Endothelial cell of umbilical vein (primary cell): ENCODE measurements at regions not wholly inside any gene's neighbourhood (a gene's known extent, or its start where the extent isn't known, plus 50 kb on each side); places are given as distances from the start of the nearest gene placed in this dataset.

ENCODE experiments used
- BruUV-seq: library from RNA; stranded (reverse); fragments of 400-500 nt; replicated peaks from 2 replicates; lab custom pipeline; 2021; lab: Mats Ljungman, UMichigan
- CTCF ChIA-PET: fragments of 300-600, 350-600 bp; sonication (Branson Sonifier 250); formaldehyde crosslinking; loops from one replicate; lab custom pipeline; 2021; ENCODE audit warnings: antibody characterized with exemption, inconsistent platforms; lab: Charles Lee
- POLR2A ChIA-PET: fragments of 300-600, 350-600 bp; sonication (Branson Sonifier 250); formaldehyde crosslinking; loops from one replicate; lab custom pipeline; 2021; ENCODE audit warnings: antibody characterized with exemption, inconsistent platforms; lab: Charles Lee
- DNase-seq: peaks from one replicate; pipeline ENCODE4 v3.0.0-alpha.2; 2011; ENCODE audit warnings: low read depth, low spot score
- FAIRE-seq: peaks from 2 replicates; lab custom pipeline; 2011; peaks lifted over from hg19 to GRCh38; lab: Jason Lieb, UNC
- H2AFZ ChIP-seq: 2 replicates; pipeline ENCODE4 v1.6.0; 2012; ENCODE audit warnings: low read depth, low read length, control low read depth, inconsistent platforms
- H3K27ac ChIP-seq: 2 replicates; pipeline ENCODE4 v1.5.1; 2011; ENCODE audit warnings: low read depth, mild to moderate bottlenecking, control low read depth, low read length, moderate library complexity; ENCODE audit not compliant: insufficient read depth
- H3K27me3 ChIP-seq, 2 experiments: 2 replicates each; pipeline versions ENCODE4 v1.6.0 to v1.6.1; 2011; ENCODE audit warnings: low read length in 2 of 2, mixed read lengths in 1 of 2; ENCODE audit not compliant: control insufficient read depth in 2 of 2, insufficient read depth in 2 of 2
- H3K36me3 ChIP-seq, 2 experiments: 2 replicates in 1 of 2; 3 replicates in 1 of 2; pipeline ENCODE4 v1.5.1; 2011; ENCODE audit warnings: low read length in 2 of 2, mild to moderate bottlenecking in 1 of 2, moderate library complexity in 1 of 2; ENCODE audit not compliant: control insufficient read depth in 2 of 2, insufficient read depth in 2 of 2; ENCODE audit errors: extremely low read depth in 1 of 2
- H3K4me1 ChIP-seq: 3 replicates; pipeline ENCODE4 v1.5.1; 2011; ENCODE audit warnings: mild to moderate bottlenecking, low read length; ENCODE audit not compliant: control insufficient read depth, insufficient read depth; ENCODE audit errors: extremely low read depth
- H3K4me2 ChIP-seq: 2 replicates; pipeline ENCODE4 v1.6.1; 2011; ENCODE audit warnings: low read length, control low read depth, mixed read lengths; ENCODE audit not compliant: insufficient read depth
- H3K4me3 ChIP-seq, 3 experiments: fragments of 200-600 bp in 1 of 3; sonication (generic), shearing (Covaris generic) in 1 of 3; replicated peaks in 1 of 3; 2 replicates each; pipeline ENCODE4 v1.5.1; 2011 to 2016; ENCODE audit warnings: control low read depth in 3 of 3, low read length in 3 of 3, mild to moderate bottlenecking in 2 of 3, inconsistent platforms in 1 of 3, low read depth in 1 of 3, moderate library complexity in 1 of 3; ENCODE audit not compliant: insufficient read depth in 1 of 3
- H3K79me2 ChIP-seq: 2 replicates; pipeline ENCODE4 v1.6.0; 2012; ENCODE audit warnings: low read length, inconsistent platforms; ENCODE audit not compliant: control insufficient read depth, insufficient read depth
- H3K9ac ChIP-seq: replicated peaks from 2 replicates; pipeline ENCODE3; 2011; ENCODE audit warnings: low read length, control low read depth; ENCODE audit not compliant: insufficient read depth; ENCODE audit errors: extremely low read depth
- H3K9me1 ChIP-seq: replicated peaks from 3 replicates; pipeline ENCODE4 v1.6.0; 2011; ENCODE audit warnings: mild to moderate bottlenecking, low read length; ENCODE audit not compliant: control insufficient read depth, insufficient read depth; ENCODE audit errors: extremely low read depth
- H3K9me3 ChIP-seq: replicated peaks from 2 replicates; pipeline ENCODE4 v1.5.1; 2012; ENCODE audit warnings: low read length, inconsistent platforms; ENCODE audit not compliant: control insufficient read depth, insufficient read depth
- H4K20me1 ChIP-seq: replicated peaks from 2 replicates; pipeline ENCODE3; 2011; ENCODE audit warnings: mild to moderate bottlenecking, low read length; ENCODE audit not compliant: control insufficient read depth, insufficient read depth; ENCODE audit errors: extremely low read depth
- EZH2 ChIP-seq: IDR thresholded peaks from 2 replicates; pipeline ENCODE4 v1.6.1; 2012; ENCODE audit warnings: borderline replicate concordance, low read depth, mild to moderate bottlenecking, moderate library complexity, low read length, inconsistent platforms; ENCODE audit not compliant: severe bottlenecking
- FOS ChIP-seq: IDR thresholded peaks from 2 replicates; pipeline ENCODE4 v1.6.1; 2011; ENCODE audit warnings: mild to moderate bottlenecking, low read length, moderate library complexity, borderline replicate concordance; ENCODE audit not compliant: insufficient read depth
- GATA2 ChIP-seq: IDR thresholded peaks from 2 replicates; pipeline ENCODE4 v1.7.0; 2011; ENCODE audit warnings: low read depth, mild to moderate bottlenecking, moderate library complexity, mixed read lengths, low read length; ENCODE audit not compliant: insufficient read length, insufficient read depth
- JUN ChIP-seq: IDR thresholded peaks from 2 replicates; pipeline ENCODE4 v1.6.1; 2011; ENCODE audit warnings: borderline replicate concordance, low read depth; ENCODE audit not compliant: insufficient read length, insufficient read depth
- MYC ChIP-seq: IDR thresholded peaks from one replicate; pipeline ENCODE4 v1.6.1; 2011; ENCODE audit warnings: mild to moderate bottlenecking, low read depth, low read length
- POLR2A ChIP-seq: IDR thresholded peaks from 2 replicates; pipeline ENCODE4 v1.6.1; 2012; ENCODE audit warnings: low read depth, mild to moderate bottlenecking, control low read depth, low read length
- POLR2AphosphoS5 ChIP-seq: IDR thresholded peaks from 2 replicates; pipeline ENCODE4 v1.6.1; 2012; ENCODE audit warnings: low read depth, mild to moderate bottlenecking, control low read depth, low read length, moderate library complexity; ENCODE audit not compliant: insufficient read depth
- dilution Hi-C: fragments of 300-500 bp; cut with MboI; formaldehyde crosslinking; loops from one replicate; pipeline ENCODE4 v1.15.0; 2019; ENCODE audit warnings: low sequenced_read_pairs; ENCODE audit not compliant: extremely low pct_ligation_motif_present
- intact Hi-C: fragments of 100-400 bp; cut with micrococcal nuclease; formaldehyde crosslinking; loops from one replicate; pipeline ENCODE4 v1.10.0; 2022
- TF ChIP-seq, protein P1 (sequence below), 2 donors: IDR thresholded peaks; 1 replicate in 1 of 2; 2 replicates in 1 of 2; pipeline ENCODE4 v1.5.1; 2011; ENCODE audit warnings: low read length in 2 of 2, mild to moderate bottlenecking in 2 of 2, moderate library complexity in 2 of 2, control low read depth in 1 of 2, inconsistent platforms in 1 of 2, low read depth in 1 of 2; ENCODE audit not compliant: insufficient read depth in 1 of 2; ENCODE audit errors: extremely low read depth in 1 of 2
- TF ChIP-seq, protein P2 (sequence below): IDR thresholded peaks from 2 replicates; pipeline ENCODE4 v1.6.1; 2011; ENCODE audit not compliant: insufficient read depth, insufficient read length

GRCh38 chr4:115515772-115516171, 402.4 kb upstream of the NDST4 start:
- Histone ChIP-seq H3K9ac (no peak overlapping the region), H3K4me3 (no peak overlapping the region), H3K9me1 (no peaks in the 10 kb centered on the region), H3K4me2 (no peak overlapping the region), H3K79me2 (no peaks in the 10 kb centered on the region), H3K27ac (no peak overlapping the region), H3K9me3 (peaks cover 5% of the 10 kb centered on the region), H3K36me3 (no peaks in the 10 kb centered on the region), H3K4me1 (no peaks in the 10 kb centered on the region), H3K27me3 (no peaks in the 10 kb centered on the region), H4K20me1 (no peaks in the 10 kb centered on the region), H2AFZ (no peak overlapping the region)
- dilution Hi-C loops (no loop called here), intact Hi-C loops (no loop called here)
- DNase-seq (no peak), FAIRE-seq (no peak)
- BruUV-seq, result no TSS peak
- ChIA-PET CTCF (no interaction called here), POLR2A (no interaction called here)
- TF ChIP-seq, protein P1, sequence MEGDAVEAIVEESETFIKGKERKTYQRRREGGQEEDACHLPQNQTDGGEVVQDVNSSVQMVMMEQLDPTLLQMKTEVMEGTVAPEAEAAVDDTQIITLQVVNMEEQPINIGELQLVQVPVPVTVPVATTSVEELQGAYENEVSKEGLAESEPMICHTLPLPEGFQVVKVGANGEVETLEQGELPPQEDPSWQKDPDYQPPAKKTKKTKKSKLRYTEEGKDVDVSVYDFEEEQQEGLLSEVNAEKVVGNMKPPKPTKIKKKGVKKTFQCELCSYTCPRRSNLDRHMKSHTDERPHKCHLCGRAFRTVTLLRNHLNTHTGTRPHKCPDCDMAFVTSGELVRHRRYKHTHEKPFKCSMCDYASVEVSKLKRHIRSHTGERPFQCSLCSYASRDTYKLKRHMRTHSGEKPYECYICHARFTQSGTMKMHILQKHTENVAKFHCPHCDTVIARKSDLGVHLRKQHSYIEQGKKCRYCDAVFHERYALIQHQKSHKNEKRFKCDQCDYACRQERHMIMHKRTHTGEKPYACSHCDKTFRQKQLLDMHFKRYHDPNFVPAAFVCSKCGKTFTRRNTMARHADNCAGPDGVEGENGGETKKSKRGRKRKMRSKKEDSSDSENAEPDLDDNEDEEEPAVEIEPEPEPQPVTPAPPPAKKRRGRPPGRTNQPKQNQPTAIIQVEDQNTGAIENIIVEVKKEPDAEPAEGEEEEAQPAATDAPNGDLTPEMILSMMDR (IDR thresholded peaks at IDR 0.05; ENCODE audit: extremely low read depth in 1 of 2, insufficient read depth in 1 of 2, low read depth in 1 of 2, low read length in 2 of 2), result no peak
- TF ChIP-seq, protein P2, sequence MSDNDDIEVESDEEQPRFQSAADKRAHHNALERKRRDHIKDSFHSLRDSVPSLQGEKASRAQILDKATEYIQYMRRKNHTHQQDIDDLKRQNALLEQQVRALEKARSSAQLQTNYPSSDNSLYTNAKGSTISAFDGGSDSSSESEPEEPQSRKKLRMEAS, result no peak
- no peak for TF ChIP-seq POLR2AphosphoS5
- no peak for TF ChIP-seq MYC

GRCh38 chr4:115515366-115515765, 401.9 kb upstream of the NDST4 start:
- TF ChIP-seq MYC (no peak), JUN (no peak), POLR2AphosphoS5 (no peak), EZH2 (no peak), FOS (no peak), GATA2 (no peak), POLR2A (no peak)
- TF ChIP-seq, protein P1 (IDR thresholded peaks at IDR 0.05; ENCODE audit: extremely low read depth in 1 of 2, insufficient read depth in 1 of 2, low read depth in 1 of 2, low read length in 2 of 2), result no peak
- TF ChIP-seq, protein P2, result no peak
- intact Hi-C loops (no loop called here), dilution Hi-C loops (no loop called here)
- BruUV-seq, result no TSS peak
- Histone ChIP-seq H3K4me2 (no peak overlapping the region), H3K27me3 (no peaks in the 10 kb centered on the region), H2AFZ (no peak overlapping the region), H3K4me3 (no peak overlapping the region), H3K36me3 (no peaks in the 10 kb centered on the region), H3K4me1 (no peaks in the 10 kb centered on the region), H3K9me1 (no peaks in the 10 kb centered on the region), H3K9ac (no peak overlapping the region), H3K27ac (no peak overlapping the region), H4K20me1 (no peaks in the 10 kb centered on the region), H3K9me3 (peaks cover 5% of the 10 kb centered on the region), H3K79me2 (no peaks in the 10 kb centered on the region)
- POLR2A ChIA-PET, result no interaction called here
- no peak for DNase-seq
- no peak for FAIRE-seq
- CTCF ChIA-PET, result no interaction called here
